ENCODE measurements at regions not wholly inside any gene's neighbourhood (a gene's known extent, or its start where the extent isn't known, plus 50 kb on each side); places are given as distances from the start of the nearest gene placed in this dataset.
"Not testable (repeated sequence)": the region's sequence is repeated elsewhere in the genome, so short reads cannot be mapped to it uniquely, and the experiment has no call there.

- H3K9me3 Mint-ChIP-seq: no peaks in the 10 kb centered on the region
- H3K27me3 Mint-ChIP-seq: peaks cover 11% of the 10 kb centered on the region
- no peaks in the 10 kb centered on the region for H3K36me3 Mint-ChIP-seq (ENCODE audit: low read depth)
- no peak overlapping the region for H3K27ac Mint-ChIP-seq
- H3K4me3 Mint-ChIP-seq: no peak overlapping the region
- H3K4me1 Mint-ChIP-seq (ENCODE audit: low read depth): no peaks in the 10 kb centered on the region
- intact Hi-C loops (cut with micrococcal nuclease): no loop called here
Measured at GRCh38 chr12:115869604-115870003, 407.9 kb downstream of the MED13L start.

GRCh38 chr12:115868624-115869023, 408.9 kb downstream of the MED13L start:
- Mint-ChIP-seq H3K4me1 (ENCODE audit: low read depth) (no peaks in the 10 kb centered on the region), H3K4me3 (no peak overlapping the region), H3K36me3 (ENCODE audit: low read depth) (no peaks in the 10 kb centered on the region), H3K9me3 (no peaks in the 10 kb centered on the region), H3K27ac (no peak overlapping the region), H3K27me3 (peaks cover 7% of the 10 kb centered on the region)
- intact Hi-C loops (cut with micrococcal nuclease): no loop called here

- Mint-ChIP-seq H3K4me1 (ENCODE audit: low read depth) (no peaks in the 10 kb centered on the region), H3K9me3 (no peaks in the 10 kb centered on the region), H3K27me3 (peaks cover 6% of the 10 kb centered on the region), H3K27ac (no peak overlapping the region), H3K36me3 (ENCODE audit: low read depth) (no peaks in the 10 kb centered on the region), H3K4me3 (no peak overlapping the region)
- intact Hi-C loops (cut with micrococcal nuclease): no loop called here
Measured at GRCh38 chr12:115867854-115868253, 409.6 kb downstream of the MED13L start.

- Mint-ChIP-seq H3K9me3 (no peaks in the 10 kb centered on the region), H3K27me3 (peaks cover 4% of the 10 kb centered on the region), H3K36me3 (ENCODE audit: low read depth) (no peaks in the 10 kb centered on the region), H3K4me1 (ENCODE audit: low read depth) (no peaks in the 10 kb centered on the region), H3K4me3 (no peak overlapping the region), H3K27ac (no peak overlapping the region)
- intact Hi-C loops (cut with micrococcal nuclease): no loop called here
Measured at GRCh38 chr12:115866909-115867525, 410.5 kb downstream of the MED13L start.

- intact Hi-C loops (cut with micrococcal nuclease); H3K4me1 Mint-ChIP-seq (ENCODE audit: low read depth); H3K36me3 Mint-ChIP-seq (ENCODE audit: low read depth); H3K4me3 Mint-ChIP-seq; H3K27ac Mint-ChIP-seq; H3K9me3 Mint-ChIP-seq; H3K27me3 Mint-ChIP-seq: not testable (repeated sequence)
Measured at GRCh38 chr12:115866281-115866680, 411.2 kb downstream of the MED13L start.

- Mint-ChIP-seq H3K36me3 (ENCODE audit: low read depth) (no peaks in the 10 kb centered on the region), H3K4me1 (ENCODE audit: low read depth) (no peaks in the 10 kb centered on the region), H3K4me3 (no peak overlapping the region), H3K27me3 (peaks cover 6% of the 10 kb centered on the region), H3K9me3 (no peaks in the 10 kb centered on the region), H3K27ac (no peak overlapping the region)
- intact Hi-C loops (cut with micrococcal nuclease): no loop called here
Measured at GRCh38 chr12:115864396-115864795, 413.1 kb downstream of the MED13L start.

GRCh38 chr12:115860619-115861018, 416.9 kb downstream of the MED13L start:
- Mint-ChIP-seq H3K9me3 (no peaks in the 10 kb centered on the region), H3K27me3 (peaks cover 10% of the 10 kb centered on the region), H3K4me1 (ENCODE audit: low read depth) (no peaks in the 10 kb centered on the region), H3K4me3 (no peak overlapping the region), H3K27ac (no peak overlapping the region), H3K36me3 (ENCODE audit: low read depth) (no peaks in the 10 kb centered on the region)
- intact Hi-C loops (cut with micrococcal nuclease): no loop called here

GRCh38 chr12:115859231-115859630, 418.3 kb downstream of the MED13L start:
- Mint-ChIP-seq H3K27me3 (peaks cover 10% of the 10 kb centered on the region), H3K9me3 (no peaks in the 10 kb centered on the region), H3K27ac (no peak overlapping the region), H3K4me3 (no peak overlapping the region), H3K36me3 (ENCODE audit: low read depth) (no peaks in the 10 kb centered on the region), H3K4me1 (ENCODE audit: low read depth) (no peaks in the 10 kb centered on the region)
- intact Hi-C loops (cut with micrococcal nuclease): no loop called here

- intact Hi-C loops (cut with micrococcal nuclease): no loop called here
Measured at GRCh38 chr12:115857923-115858322, 419.6 kb downstream of the MED13L start.

GRCh38 chr12:115857160-115857920, 420.2 kb downstream of the MED13L start:
- H3K36me3 Mint-ChIP-seq (ENCODE audit: low read depth): no peaks in the 10 kb centered on the region
- H3K4me3 Mint-ChIP-seq: no peak overlapping the region
- no peaks in the 10 kb centered on the region for H3K4me1 Mint-ChIP-seq (ENCODE audit: low read depth)
- intact Hi-C loops (cut with micrococcal nuclease): no loop called here
- no peaks in the 10 kb centered on the region for H3K9me3 Mint-ChIP-seq
- H3K27me3 Mint-ChIP-seq: peaks cover 10% of the 10 kb centered on the region
- H3K27ac Mint-ChIP-seq: no peak overlapping the region

More at GRCh38 chr12:115857923-115858322, 419.6 kb downstream of the MED13L start:
- no peak overlapping the region for H3K4me3 Mint-ChIP-seq
- H3K9me3 Mint-ChIP-seq: no peaks in the 10 kb centered on the region
- H3K36me3 Mint-ChIP-seq (ENCODE audit: low read depth): no peaks in the 10 kb centered on the region
- H3K27me3 Mint-ChIP-seq: peaks cover 10% of the 10 kb centered on the region
- H3K4me1 Mint-ChIP-seq (ENCODE audit: low read depth): no peaks in the 10 kb centered on the region
- no peak overlapping the region for H3K27ac Mint-ChIP-seq

- H3K4me3 Mint-ChIP-seq: no peak overlapping the region
- H3K27me3 Mint-ChIP-seq: peaks cover 4% of the 10 kb centered on the region
- H3K9me3 Mint-ChIP-seq: no peaks in the 10 kb centered on the region
- intact Hi-C loops (cut with micrococcal nuclease): no loop called here
- no peak overlapping the region for H3K27ac Mint-ChIP-seq
- no peaks in the 10 kb centered on the region for H3K4me1 Mint-ChIP-seq (ENCODE audit: low read depth)
- H3K36me3 Mint-ChIP-seq (ENCODE audit: low read depth): no peaks in the 10 kb centered on the region
Measured at GRCh38 chr12:115852054-115852453, 425.4 kb downstream of the MED13L start.

- Mint-ChIP-seq H3K36me3 (ENCODE audit: low read depth) (no peaks in the 10 kb centered on the region), H3K27me3 (peaks cover 4% of the 10 kb centered on the region), H3K27ac (no peak overlapping the region), H3K4me3 (no peak overlapping the region), H3K4me1 (ENCODE audit: low read depth) (no peaks in the 10 kb centered on the region), H3K9me3 (no peaks in the 10 kb centered on the region)
- intact Hi-C loops (cut with micrococcal nuclease): no loop called here
Measured at GRCh38 chr12:115850957-115851356, 426.5 kb downstream of the MED13L start.

GRCh38 chr12:115849262-115849943, 428.1 kb downstream of the MED13L start:
- Mint-ChIP-seq H3K27ac (no peak overlapping the region), H3K27me3 (peaks cover 4% of the 10 kb centered on the region), H3K36me3 (ENCODE audit: low read depth) (no peaks in the 10 kb centered on the region), H3K4me1 (ENCODE audit: low read depth) (no peaks in the 10 kb centered on the region), H3K9me3 (no peaks in the 10 kb centered on the region), H3K4me3 (no peak overlapping the region)
- intact Hi-C loops (cut with micrococcal nuclease): no loop called here

- Mint-ChIP-seq H3K4me3 (no peak overlapping the region), H3K27me3 (peaks cover 4% of the 10 kb centered on the region), H3K27ac (no peak overlapping the region), H3K4me1 (ENCODE audit: low read depth) (no peaks in the 10 kb centered on the region), H3K9me3 (no peaks in the 10 kb centered on the region), H3K36me3 (ENCODE audit: low read depth) (no peaks in the 10 kb centered on the region)
- intact Hi-C loops (cut with micrococcal nuclease): no loop called here
Measured at GRCh38 chr12:115847398-115847797, 430.1 kb downstream of the MED13L start.

Data from dendritic cell treated with granulocyte-macrophage colony-stimulating factor and Interleukin-4, amounts not matched to agents 40 ng/mL and 50 ng/mL, for 4 days (primary cell).